ENCODE measurements at regions not wholly inside any gene's neighbourhood (a gene's known extent, or its start where the extent isn't known, plus 50 kb on each side); places are given as distances from the start of the nearest gene placed in this dataset.
"Not testable (repeated sequence)": the region's sequence is repeated elsewhere in the genome, so short reads cannot be mapped to it uniquely, and the experiment has no call there.

- TF ChIP-seq POLR2A (IDR thresholded peaks at IDR 0.05), result no peak
- no peak for TF ChIP-seq CTCF (IDR thresholded peaks at IDR 0.05)
- 90 to 91% methylated on average over 2 of the region's 2 CpGs for WGBS, 2 donors
- intact Hi-C loops (cut with DNase I; ENCODE audit: low total_unique reads), result no loop called here
- no peak overlapping the region for H3K4me3 ChIP-seq (ENCODE audit: low read depth, poor library complexity, severe bottlenecking)
- no peak for DNase-seq (ENCODE audit: low spot score in 2 of 2)
These were observed 273.5 kb upstream of the MMADHC start for GRCh38 chr2:149861034-149861433.

GRCh38 chr2:149860276-149860921, 272.8 kb upstream of the MMADHC start:
- TF ChIP-seq POLR2A (IDR thresholded peaks at IDR 0.05), result no peak
- no peak for TF ChIP-seq CTCF (IDR thresholded peaks at IDR 0.05)
- DNase-seq (ENCODE audit: low spot score in 2 of 2), result peak in 1 of 2 donors; percentile 20
- no peak overlapping the region for H3K4me3 ChIP-seq (ENCODE audit: low read depth, poor library complexity, severe bottlenecking)
- intact Hi-C loops (cut with DNase I; ENCODE audit: low total_unique reads), result no loop called here
- 43 to 63% methylated on average over 3 of the region's 3 CpGs for WGBS, 2 donors

GRCh38 chr2:149858901-149859634, 271.5 kb upstream of the MMADHC start:
- 36 to 50% methylated on average over 6 of the region's 6 CpGs for WGBS, 2 donors
- TF ChIP-seq CTCF (IDR thresholded peaks at IDR 0.05) (no peak), POLR2A (IDR thresholded peaks at IDR 0.05) (no peak)

GRCh38 chr2:149858216-149858615, 270.6 kb upstream of the MMADHC start:
- no peak overlapping the region for H3K4me3 ChIP-seq (ENCODE audit: low read depth, poor library complexity, severe bottlenecking)
- intact Hi-C loops (cut with DNase I; ENCODE audit: low total_unique reads), result no loop called here
- TF ChIP-seq CTCF (IDR thresholded peaks at IDR 0.05) (no peak), POLR2A (IDR thresholded peaks at IDR 0.05) (no peak)
- no peak for DNase-seq (ENCODE audit: low spot score in 2 of 2)

More at GRCh38 chr2:149858901-149859634, 271.5 kb upstream of the MMADHC start:
- intact Hi-C loops (cut with DNase I; ENCODE audit: low total_unique reads), result no loop called here
- H3K4me3 ChIP-seq (ENCODE audit: low read depth, poor library complexity, severe bottlenecking), result no peak overlapping the region
- DNase-seq (ENCODE audit: low spot score in 2 of 2), result peak in 1 of 2 donors; percentile 35

- TF ChIP-seq POLR2A (IDR thresholded peaks at IDR 0.05) (no peak), CTCF (IDR thresholded peaks at IDR 0.05) (no peak)
- WGBS, 2 donors, result 98 to 100% methylated on average over 1 of the region's 1 CpG
- no peak for DNase-seq (ENCODE audit: low spot score in 2 of 2)
- no peak overlapping the region for H3K4me3 ChIP-seq (ENCODE audit: low read depth, poor library complexity, severe bottlenecking)
- intact Hi-C loops (cut with DNase I; ENCODE audit: low total_unique reads), result no loop called here
These were observed 269.8 kb upstream of the MMADHC start for GRCh38 chr2:149857344-149857743.

GRCh38 chr2:149855859-149856258, 268.3 kb upstream of the MMADHC start:
- DNase-seq (ENCODE audit: low spot score in 2 of 2); H3K4me3 ChIP-seq (ENCODE audit: low read depth, poor library complexity, severe bottlenecking); intact Hi-C loops (cut with DNase I; ENCODE audit: low total_unique reads): not testable (repeated sequence)
- WGBS, 2 donors, result 91 to 96% methylated on average over 3 of the region's 5 CpGs

All from lower leg skin (tissue), 4 donors.